Natural killer cell (primary cell): ENCODE measurements at regions not wholly inside any gene's neighbourhood (a gene's known extent, or its start where the extent isn't known, plus 50 kb on each side); places are given as distances from the start of the nearest gene placed in this dataset.

Experiments
- ATAC-seq, 3 donors: fragments of 150-1000 bp in 2 of 3; fragments of 200-7000 bp in 1 of 3; cut with Tn5 transposase; 1 replicate in 1 of 3; 2 replicates in 2 of 3; pipeline ENCODE4 v1.10.0; 2021; ENCODE audit warnings: mild to moderate bottlenecking in 2 of 3, moderate library complexity in 2 of 3
- DNase-seq, 2 donors: peaks; one replicate each; pipeline versions ENCODE4 v3.0.0 to v3.0.0-alpha.2; 2013 to 2021; ENCODE audit warnings: mixed read lengths in 1 of 2
- H3K27ac ChIP-seq: one replicate; pipeline ENCODE4 v1.5.1; 2013; ENCODE audit warnings: mild to moderate bottlenecking, low read length
- H3K27me3 ChIP-seq: one replicate; pipeline ENCODE4 v1.6.1; 2013; ENCODE audit warnings: low read length; ENCODE audit not compliant: control insufficient read depth, insufficient read depth
- H3K36me3 ChIP-seq: one replicate; pipeline ENCODE4 v1.6.1; 2013; ENCODE audit warnings: low read length; ENCODE audit not compliant: control insufficient read depth, insufficient read depth
- H3K4me1 ChIP-seq: one replicate; pipeline ENCODE4 v1.6.1; 2013; ENCODE audit warnings: low read length; ENCODE audit not compliant: control insufficient read depth, insufficient read depth
- H3K4me3 ChIP-seq: one replicate; pipeline ENCODE4 v1.5.1; 2013; ENCODE audit warnings: low read length
- H3K9me3 ChIP-seq: one replicate; pipeline ENCODE4 v1.6.1; 2013; ENCODE audit warnings: low read length; ENCODE audit not compliant: control insufficient read depth, insufficient read depth
- H3K27ac Mint-ChIP-seq, 2 donors: one replicate each; pipeline ENCODE4 v1.8.0; 2022; ENCODE audit warnings: mild to moderate bottlenecking in 2 of 2, mixed read lengths in 2 of 2, moderate library complexity in 1 of 2
- H3K27me3 Mint-ChIP-seq, 2 donors: one replicate each; pipeline ENCODE4 v1.8.0; 2022; ENCODE audit warnings: low read depth in 2 of 2, mixed read lengths in 2 of 2
- H3K36me3 Mint-ChIP-seq: one replicate; pipeline ENCODE4 v1.8.0; 2022; ENCODE audit warnings: mixed read lengths
- H3K4me1 Mint-ChIP-seq, 2 donors: one replicate each; pipeline ENCODE4 v1.8.0; 2022; ENCODE audit warnings: mixed read lengths in 2 of 2
- H3K4me3 Mint-ChIP-seq: one replicate; pipeline ENCODE4 v1.8.0; 2022; ENCODE audit warnings: mild to moderate bottlenecking, moderate library complexity, mixed read lengths
- H3K9me3 Mint-ChIP-seq, 2 donors: one replicate each; pipeline ENCODE4 v1.8.0; 2022; ENCODE audit warnings: mixed read lengths in 2 of 2
- CTCF ChIP-seq: fragments of 200-600 bp; IDR thresholded peaks from one replicate; pipeline ENCODE4 v1.8.0; 2022; ENCODE audit warnings: antibody characterized with exemption
- WGBS: methylation state at CpG from one replicate; pipeline ENCODE4 v1.1.7; 2013; ENCODE audit warnings: missing lambda C conversion rate; ENCODE audit not compliant: insufficient coverage; 5-methylcytosine and 5-hydroxymethylcytosine counted together
- intact Hi-C: fragments of 100-400 bp; cut with micrococcal nuclease; formaldehyde crosslinking; loops from one replicate; pipeline ENCODE4 v1.14.2; 2022

GRCh38 chr6:119459207-119459974 lies 109.8 kb upstream of the MAN1A1 start:
- Histone ChIP-seq H3K27me3 (no peaks in the 10 kb centered on the region), H3K4me3 (no peak overlapping the region), H3K9me3 (no peaks in the 10 kb centered on the region), H3K27ac (no peak overlapping the region), H3K36me3 (no peaks in the 10 kb centered on the region), H3K4me1 (no peaks in the 10 kb centered on the region)
- H3K36me3 Mint-ChIP-seq = no peaks in the 10 kb centered on the region
- intact Hi-C loops = no loop called here
- H3K27ac Mint-ChIP-seq = no peak overlapping the region
- DNase-seq (no peak), ATAC-seq (no peak)
- H3K27me3 Mint-ChIP-seq = no peaks in the 10 kb centered on the region
- 93% methylated on average over 5 of the region's 6 CpGs for WGBS
- peaks cover 2% of the 10 kb centered on the region in 2 donors for H3K9me3 Mint-ChIP-seq
- no peak for TF ChIP-seq CTCF
- no peak overlapping the region for H3K4me3 Mint-ChIP-seq
- peaks cover 0 to 5% of the 10 kb centered on the region in 2 donors for H3K4me1 Mint-ChIP-seq

- H3K36me3 ChIP-seq = no peaks in the 10 kb centered on the region
- peaks cover 0 to 4% of the 10 kb centered on the region in 2 donors for H3K9me3 Mint-ChIP-seq
- intact Hi-C loops = no loop called here
- H3K27ac Mint-ChIP-seq = no peak overlapping the region
- no peak overlapping the region for H3K4me3 ChIP-seq
- no peaks in the 10 kb centered on the region for H3K36me3 Mint-ChIP-seq
- H3K27ac ChIP-seq = no peak overlapping the region
- no peaks in the 10 kb centered on the region for H3K9me3 ChIP-seq
- no peaks in the 10 kb centered on the region for H3K4me1 ChIP-seq
- no peak for TF ChIP-seq CTCF
- 80% methylated on average over 1 of the region's 2 CpGs for WGBS
- ATAC-seq (no peak), DNase-seq (no peak)
- no peak overlapping the region for H3K4me3 Mint-ChIP-seq
- no peaks in the 10 kb centered on the region for H3K4me1 Mint-ChIP-seq
- no peaks in the 10 kb centered on the region for H3K27me3 ChIP-seq
- peaks cover 0 to 2% of the 10 kb centered on the region in 2 donors for H3K27me3 Mint-ChIP-seq
These were observed 105.2 kb upstream of the MAN1A1 start for GRCh38 chr6:119454714-119455113.

GRCh38 chr6:119453242-119454200 lies 104.0 kb upstream of the MAN1A1 start:
- WGBS = 67% methylated on average over 5 of the region's 6 CpGs
- Mint-ChIP-seq H3K4me1 (no peaks in the 10 kb centered on the region), H3K9me3 (peaks cover 0 to 4% of the 10 kb centered on the region in 2 donors), H3K27ac (no peak overlapping the region), H3K27me3 (peaks cover 0 to 2% of the 10 kb centered on the region in 2 donors), H3K36me3 (no peaks in the 10 kb centered on the region), H3K4me3 (no peak overlapping the region)
- no peaks in the 10 kb centered on the region for H3K27me3 ChIP-seq
- ATAC-seq (no peak), DNase-seq (no peak)
- intact Hi-C loops = no loop called here
- H3K4me1 ChIP-seq = no peaks in the 10 kb centered on the region
- H3K4me3 ChIP-seq = no peak overlapping the region
- no peak overlapping the region for H3K27ac ChIP-seq
- H3K36me3 ChIP-seq = no peaks in the 10 kb centered on the region
- no peak for TF ChIP-seq CTCF
- no peaks in the 10 kb centered on the region for H3K9me3 ChIP-seq
